ENCODE measurements at regions not wholly inside any gene's neighbourhood (a gene's known extent, or its start where the extent isn't known, plus 50 kb on each side); places are given as distances from the start of the nearest gene placed in this dataset.

GRCh38 chr4:183846951-183847350 is 58.2 kb upstream of the STOX2 start:
- Histone ChIP-seq H3K4me3 (ENCODE audit: low read depth, low read length) (no peak overlapping the region), H3K4ac (ENCODE audit: low read depth, low read length) (no peak overlapping the region), H2AFZ (ENCODE audit: insufficient read depth, low read length, poor library complexity) (no peak overlapping the region), H3K36me3 (ENCODE audit: control insufficient read depth in 1 of 2, insufficient read depth in 2 of 2, low read length in 2 of 2) (no peaks in the 10 kb centered on the region), H3K27me3 (ENCODE audit: insufficient read depth, low read length) (no peaks in the 10 kb centered on the region), H2BK120ac (ENCODE audit: insufficient read depth, low read length, poor library complexity) (no peak overlapping the region), H3K9ac (ENCODE audit: low read length) (no peak overlapping the region), H3K14ac (ENCODE audit: low read length) (no peak overlapping the region), H2AK5ac (ENCODE audit: low read length) (no peak overlapping the region), H3K4me1 (ENCODE audit: control insufficient read depth in 1 of 2, insufficient read depth in 2 of 2, low read length in 2 of 2) (no peaks in the 10 kb centered on the region), H3K27ac (ENCODE audit: low read depth, low read length) (no peak overlapping the region), H4K12ac (ENCODE audit: low read depth, low read length) (no peak overlapping the region), H3K79me2 (ENCODE audit: control insufficient read depth, insufficient read depth, low read length, poor library complexity) (no peaks in the 10 kb centered on the region), H3K23ac (ENCODE audit: low read length) (no peak overlapping the region), H4K91ac (ENCODE audit: low read depth, low read length) (no peak overlapping the region), H2BK5ac (ENCODE audit: low read depth, low read length, poor library complexity) (no peak overlapping the region), H3K9me3 (ENCODE audit: insufficient read depth, low read depth, low read length) (no peaks in the 10 kb centered on the region), H4K8ac (ENCODE audit: low read depth, low read length) (no peak overlapping the region), H2BK12ac (ENCODE audit: low read length) (no peak overlapping the region), H3K18ac (ENCODE audit: low read length) (no peak overlapping the region), H3K79me1 (ENCODE audit: low read length) (no peaks in the 10 kb centered on the region), H3K4me2 (ENCODE audit: low read length) (no peak overlapping the region)
- DNase-seq: no peak

- H3K9ac ChIP-seq (ENCODE audit: low read length): no peak overlapping the region
- no peak overlapping the region for H2BK12ac ChIP-seq (ENCODE audit: low read length)
- H3K27me3 ChIP-seq (ENCODE audit: insufficient read depth, low read length): no peaks in the 10 kb centered on the region
- no peak overlapping the region for H2AK5ac ChIP-seq (ENCODE audit: low read length)
- H2BK5ac ChIP-seq (ENCODE audit: low read depth, low read length, poor library complexity): no peak overlapping the region
- no peaks in the 10 kb centered on the region for H3K9me3 ChIP-seq (ENCODE audit: insufficient read depth, low read depth, low read length)
- no peak overlapping the region for H2BK120ac ChIP-seq (ENCODE audit: insufficient read depth, low read length, poor library complexity)
- H3K4ac ChIP-seq (ENCODE audit: low read depth, low read length): no peak overlapping the region
- H3K36me3 ChIP-seq (ENCODE audit: control insufficient read depth in 1 of 2, insufficient read depth in 2 of 2, low read length in 2 of 2): no peaks in the 10 kb centered on the region
- no peak overlapping the region for H4K8ac ChIP-seq (ENCODE audit: low read depth, low read length)
- no peak overlapping the region for H3K18ac ChIP-seq (ENCODE audit: low read length)
- no peaks in the 10 kb centered on the region for H3K79me1 ChIP-seq (ENCODE audit: low read length)
- H3K4me3 ChIP-seq (ENCODE audit: low read depth, low read length): no peak overlapping the region
- H4K91ac ChIP-seq (ENCODE audit: low read depth, low read length): no peak overlapping the region
- no peak overlapping the region for H3K27ac ChIP-seq (ENCODE audit: low read depth, low read length)
- H3K23ac ChIP-seq (ENCODE audit: low read length): no peak overlapping the region
- no peak overlapping the region for H2AFZ ChIP-seq (ENCODE audit: insufficient read depth, low read length, poor library complexity)
- DNase-seq: no peak
- WGBS (ENCODE audit: extremely low coverage, insufficient coverage, insufficient read length): no CpG with 5 or more reads among the region's 3 CpGs
- no peaks in the 10 kb centered on the region for H3K4me1 ChIP-seq (ENCODE audit: control insufficient read depth in 1 of 2, insufficient read depth in 2 of 2, low read length in 2 of 2)
- H3K14ac ChIP-seq (ENCODE audit: low read length): no peak overlapping the region
- no peaks in the 10 kb centered on the region for H3K79me2 ChIP-seq (ENCODE audit: control insufficient read depth, insufficient read depth, low read length, poor library complexity)
- H3K4me2 ChIP-seq (ENCODE audit: low read length): no peak overlapping the region
- no peak overlapping the region for H4K12ac ChIP-seq (ENCODE audit: low read depth, low read length)
Measured at GRCh38 chr4:183848805-183849204, 56.3 kb upstream of the STOX2 start.

- H4K8ac ChIP-seq (ENCODE audit: low read depth, low read length): no peak overlapping the region
- no peak overlapping the region for H3K4me3 ChIP-seq (ENCODE audit: low read depth, low read length)
- H3K79me1 ChIP-seq (ENCODE audit: low read length): peaks cover 2% of the 10 kb centered on the region
- H4K91ac ChIP-seq (ENCODE audit: low read depth, low read length): no peak overlapping the region
- no peak overlapping the region for H3K27ac ChIP-seq (ENCODE audit: low read depth, low read length)
- H3K23ac ChIP-seq (ENCODE audit: low read length): no peak overlapping the region
- DNase-seq: no peak
- no peak overlapping the region for H3K18ac ChIP-seq (ENCODE audit: low read length)
- H3K4me2 ChIP-seq (ENCODE audit: low read length): no peak overlapping the region
- peak overlapping the region; percentile 30 for H2BK12ac ChIP-seq (ENCODE audit: low read length)
- H2BK120ac ChIP-seq (ENCODE audit: insufficient read depth, low read length, poor library complexity): no peak overlapping the region
- no peak overlapping the region for H2AK5ac ChIP-seq (ENCODE audit: low read length)
- H3K9ac ChIP-seq (ENCODE audit: low read length): no peak overlapping the region
- H2AFZ ChIP-seq (ENCODE audit: insufficient read depth, low read length, poor library complexity): no peak overlapping the region
- H3K4me1 ChIP-seq (ENCODE audit: control insufficient read depth in 1 of 2, insufficient read depth in 2 of 2, low read length in 2 of 2): peaks cover 10 to 17% of the 10 kb centered on the region in 2 experiments
- peaks cover 4% of the 10 kb centered on the region for H3K9me3 ChIP-seq (ENCODE audit: insufficient read depth, low read depth, low read length)
- no peak overlapping the region for H4K12ac ChIP-seq (ENCODE audit: low read depth, low read length)
- H3K79me2 ChIP-seq (ENCODE audit: control insufficient read depth, insufficient read depth, low read length, poor library complexity): no peaks in the 10 kb centered on the region
- no peak overlapping the region for H2BK5ac ChIP-seq (ENCODE audit: low read depth, low read length, poor library complexity)
- WGBS (ENCODE audit: extremely low coverage, insufficient coverage, insufficient read length): no CpG with 5 or more reads among the region's 10 CpGs
- H3K4ac ChIP-seq (ENCODE audit: low read depth, low read length): no peak overlapping the region
- no peak overlapping the region for H3K14ac ChIP-seq (ENCODE audit: low read length)
- no peaks in the 10 kb centered on the region for H3K27me3 ChIP-seq (ENCODE audit: insufficient read depth, low read length)
- no peaks in the 10 kb centered on the region for H3K36me3 ChIP-seq (ENCODE audit: control insufficient read depth in 1 of 2, insufficient read depth in 2 of 2, low read length in 2 of 2)
Measured at GRCh38 chr4:183852910-183853547, 52.1 kb upstream of the STOX2 start.

GRCh38 chr4:183853548-183853940 is 51.6 kb upstream of the STOX2 start:
- no CpG with 5 or more reads among the region's 5 CpGs for WGBS (ENCODE audit: extremely low coverage, insufficient coverage, insufficient read length)
- Histone ChIP-seq H4K91ac (ENCODE audit: low read depth, low read length) (no peak overlapping the region), H3K36me3 (ENCODE audit: control insufficient read depth in 1 of 2, insufficient read depth in 2 of 2, low read length in 2 of 2) (no peaks in the 10 kb centered on the region), H3K4me1 (ENCODE audit: control insufficient read depth in 1 of 2, insufficient read depth in 2 of 2, low read length in 2 of 2) (peaks cover 10 to 17% of the 10 kb centered on the region in 2 experiments), H3K27me3 (ENCODE audit: insufficient read depth, low read length) (no peaks in the 10 kb centered on the region), H4K8ac (ENCODE audit: low read depth, low read length) (no peak overlapping the region), H3K14ac (ENCODE audit: low read length) (no peak overlapping the region), H2AFZ (ENCODE audit: insufficient read depth, low read length, poor library complexity) (no peak overlapping the region), H4K12ac (ENCODE audit: low read depth, low read length) (no peak overlapping the region), H3K9me3 (ENCODE audit: insufficient read depth, low read depth, low read length) (peaks cover 4% of the 10 kb centered on the region), H2BK12ac (ENCODE audit: low read length) (no peak overlapping the region), H3K18ac (ENCODE audit: low read length) (no peak overlapping the region), H3K4me3 (ENCODE audit: low read depth, low read length) (no peak overlapping the region), H3K9ac (ENCODE audit: low read length) (no peak overlapping the region), H2BK5ac (ENCODE audit: low read depth, low read length, poor library complexity) (no peak overlapping the region), H3K79me1 (ENCODE audit: low read length) (peaks cover 2% of the 10 kb centered on the region), H3K4me2 (ENCODE audit: low read length) (no peak overlapping the region), H3K23ac (ENCODE audit: low read length) (no peak overlapping the region), H3K79me2 (ENCODE audit: control insufficient read depth, insufficient read depth, low read length, poor library complexity) (no peaks in the 10 kb centered on the region), H2BK120ac (ENCODE audit: insufficient read depth, low read length, poor library complexity) (no peak overlapping the region), H2AK5ac (ENCODE audit: low read length) (no peak overlapping the region), H3K27ac (ENCODE audit: low read depth, low read length) (no peak overlapping the region), H3K4ac (ENCODE audit: low read depth, low read length) (no peak overlapping the region)
- no peak for DNase-seq

Data from trophoblast cell (in vitro differentiated cells and primary cell).